ENCODE measurements at regions not wholly inside any gene's neighbourhood (a gene's known extent, or its start where the extent isn't known, plus 50 kb on each side); places are given as distances from the start of the nearest gene placed in this dataset.
"Not testable (repeated sequence)": the region's sequence is repeated elsewhere in the genome, so short reads cannot be mapped to it uniquely, and the experiment has no call there.

DNA sequence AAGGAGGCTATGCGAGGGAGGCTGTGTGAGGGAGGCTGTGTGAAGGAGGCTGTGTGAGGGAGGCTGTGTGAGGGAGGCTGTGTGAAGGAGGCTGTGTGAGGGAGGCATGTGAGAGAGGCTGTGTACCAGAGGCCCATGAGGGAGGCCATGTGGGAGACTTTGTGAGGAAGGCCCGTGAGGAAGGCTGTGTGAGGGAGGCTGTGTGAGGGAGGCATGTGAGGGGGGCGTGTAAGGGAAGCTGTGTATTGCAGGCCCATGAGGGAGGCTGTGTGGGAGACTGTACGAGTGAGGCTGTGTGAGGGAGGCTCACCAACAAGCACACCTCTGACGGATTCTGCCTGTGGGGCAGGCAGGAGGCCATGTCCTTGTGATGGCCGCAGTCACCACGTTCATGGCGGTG, 122.7 kb upstream of the RNF32 start:
- FAIRE-seq; DNase-seq (ENCODE audit: extremely low spot score, insufficient read length, low read depth): not testable (repeated sequence)

DNA sequence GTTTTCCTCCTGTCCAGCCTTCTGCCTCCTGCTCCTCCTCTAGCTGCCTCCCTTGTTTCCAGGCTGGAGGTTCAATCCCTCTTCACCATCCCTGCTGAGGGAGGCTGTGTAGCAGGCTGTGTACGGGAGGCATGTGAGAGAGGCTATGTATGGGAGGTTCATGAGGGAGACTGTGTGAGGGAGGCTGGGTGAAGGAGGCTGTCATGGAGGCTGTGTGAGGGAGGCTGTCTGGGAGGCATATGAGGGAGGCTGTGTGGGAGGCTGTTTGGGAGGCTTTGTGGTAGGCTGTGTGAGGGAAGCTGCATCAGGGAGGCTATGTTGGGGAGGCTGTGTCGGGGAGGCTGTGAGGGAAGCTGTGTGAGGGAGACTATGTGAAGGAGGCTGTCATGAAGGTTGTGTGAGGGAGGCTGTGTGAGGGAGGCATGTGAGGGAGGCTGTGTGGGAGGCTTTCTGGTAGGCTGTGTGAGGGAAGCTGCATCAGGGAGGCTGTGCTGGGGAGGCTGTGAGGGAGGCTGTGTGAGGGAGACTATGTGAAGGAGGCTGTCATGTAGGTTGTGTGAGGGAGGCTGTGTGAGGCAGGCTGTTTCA, 123.7 kb upstream of the RNF32 start:
- no peak for FAIRE-seq
- no peak for DNase-seq (ENCODE audit: extremely low spot score, insufficient read length, low read depth)

DNA sequence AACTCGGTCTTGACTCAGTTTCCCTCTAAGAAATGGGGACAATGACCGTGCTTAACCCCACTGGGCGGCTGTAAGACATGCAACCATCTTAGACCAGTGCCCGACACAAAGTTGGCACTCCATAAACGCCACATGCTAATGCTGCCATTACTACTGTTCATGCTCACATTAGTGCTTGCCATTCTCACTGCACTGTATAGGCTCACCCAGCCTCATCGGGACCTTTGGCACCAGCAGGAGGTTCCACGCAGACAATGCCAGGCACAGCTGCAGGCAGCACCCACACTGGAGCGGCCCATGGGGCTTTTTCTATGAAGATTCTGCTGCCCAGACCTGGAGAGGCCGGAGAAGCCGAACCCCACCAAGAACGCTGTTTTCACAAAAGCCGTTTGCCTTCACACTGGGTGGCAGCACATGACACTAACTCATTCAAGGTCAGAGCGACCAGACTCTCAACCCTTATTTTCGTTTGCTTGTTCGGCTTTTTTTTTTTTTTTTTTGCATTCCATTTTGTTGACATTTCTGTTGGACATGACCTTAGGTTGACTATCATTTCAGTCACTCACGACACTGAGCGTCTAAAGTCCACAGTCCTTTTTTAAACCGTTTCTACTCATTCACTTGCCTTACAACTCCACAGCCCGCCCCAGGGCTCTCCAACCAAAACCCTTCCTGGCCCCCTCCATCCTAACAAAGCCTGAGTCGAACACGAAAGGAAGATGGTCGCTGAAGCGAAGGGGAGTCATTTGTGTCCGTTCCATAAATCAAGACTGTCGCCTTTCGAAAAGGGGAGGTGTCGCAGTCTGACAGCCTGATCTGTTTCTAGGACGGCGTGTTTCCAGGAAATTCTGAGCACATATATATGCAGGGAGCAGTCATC, 124.4 kb upstream of the RNF32 start:
- no peak for FAIRE-seq
- DNase-seq (ENCODE audit: extremely low spot score, insufficient read length, low read depth) = no peak

DNA sequence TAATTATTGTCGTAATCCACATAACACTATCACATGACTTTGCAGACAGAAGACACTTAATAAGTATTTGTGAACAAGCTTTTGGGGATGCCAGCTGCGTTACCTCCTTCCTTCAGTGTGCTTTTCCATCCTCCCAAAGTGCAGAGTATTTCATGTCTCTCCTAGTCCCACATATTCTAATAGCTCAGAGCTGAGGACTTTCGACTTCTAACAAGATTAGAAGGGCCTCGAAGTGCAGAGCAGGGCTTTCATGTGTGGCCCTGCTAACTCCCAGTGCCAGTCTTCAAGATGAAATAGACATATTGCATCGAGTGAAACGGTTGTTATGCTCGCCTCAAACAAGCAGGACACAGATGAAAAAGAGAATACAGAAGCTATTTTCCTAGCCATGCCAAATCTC, 125.7 kb upstream of the RNF32 start:
- DNase-seq (ENCODE audit: extremely low spot score, insufficient read length, low read depth) = no peak
- no peak for FAIRE-seq

DNA sequence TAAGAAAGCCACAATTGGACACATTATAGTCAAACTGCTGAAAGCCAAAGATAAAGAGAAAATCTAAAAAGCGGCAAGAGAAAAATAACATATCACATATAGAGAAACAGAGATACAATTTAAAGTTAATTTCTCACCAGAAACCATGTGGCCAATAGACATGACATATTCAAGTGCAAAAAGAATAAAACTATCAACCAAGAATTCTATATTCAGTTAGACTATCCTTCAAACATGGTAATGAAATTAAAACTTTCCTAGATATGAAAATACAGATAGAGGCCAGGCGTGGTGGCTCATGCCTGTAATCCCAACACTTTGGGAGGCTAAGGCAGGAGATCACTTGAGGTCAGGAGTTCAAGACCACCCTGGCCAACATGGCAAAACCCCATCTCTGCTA, 129.1 kb upstream of the RNF32 start:
- no peak for FAIRE-seq
- no peak for DNase-seq (ENCODE audit: extremely low spot score, insufficient read length, low read depth)

DNA sequence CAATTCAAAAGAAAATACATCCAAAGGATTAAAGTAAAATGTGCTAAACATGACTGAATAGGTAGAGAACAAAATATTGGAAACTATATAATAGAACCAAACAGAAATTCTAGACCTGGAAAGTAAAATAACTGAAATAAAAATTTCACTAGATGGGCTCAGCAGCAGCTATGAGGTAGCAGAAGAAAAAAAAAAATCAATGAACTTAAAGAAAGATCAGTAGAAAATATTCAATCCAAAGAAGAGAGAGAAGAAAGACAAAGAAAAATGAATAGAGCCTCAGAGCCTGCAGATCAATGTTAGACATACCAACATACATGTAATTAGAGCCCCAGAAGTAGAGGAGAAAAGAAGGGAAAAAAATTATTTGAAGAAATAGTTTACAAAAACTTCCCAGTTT, 129.6 kb upstream of the RNF32 start:
- DNase-seq (ENCODE audit: extremely low spot score, insufficient read length, low read depth) = no peak
- FAIRE-seq = no peak

DNA sequence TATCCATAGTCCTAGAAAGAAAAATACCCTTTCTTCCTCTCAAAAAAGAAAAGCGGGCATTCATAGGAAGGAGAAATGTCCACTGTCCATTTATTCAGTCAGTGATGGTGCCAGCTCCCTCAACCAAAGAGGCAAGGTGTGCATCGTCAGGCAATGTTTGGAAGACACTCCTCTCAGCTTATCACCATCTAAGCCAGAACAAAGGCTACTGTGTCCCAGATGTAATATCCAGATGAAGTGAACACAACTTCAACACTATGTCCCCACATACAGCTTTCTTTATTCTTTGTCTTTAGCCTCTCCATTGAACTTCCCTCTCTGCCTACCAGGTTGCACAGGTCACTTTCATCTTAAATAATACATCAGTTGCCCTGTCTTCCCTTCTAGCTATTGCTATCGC, 131.4 kb upstream of the RNF32 start:
- FAIRE-seq = no peak

DNA sequence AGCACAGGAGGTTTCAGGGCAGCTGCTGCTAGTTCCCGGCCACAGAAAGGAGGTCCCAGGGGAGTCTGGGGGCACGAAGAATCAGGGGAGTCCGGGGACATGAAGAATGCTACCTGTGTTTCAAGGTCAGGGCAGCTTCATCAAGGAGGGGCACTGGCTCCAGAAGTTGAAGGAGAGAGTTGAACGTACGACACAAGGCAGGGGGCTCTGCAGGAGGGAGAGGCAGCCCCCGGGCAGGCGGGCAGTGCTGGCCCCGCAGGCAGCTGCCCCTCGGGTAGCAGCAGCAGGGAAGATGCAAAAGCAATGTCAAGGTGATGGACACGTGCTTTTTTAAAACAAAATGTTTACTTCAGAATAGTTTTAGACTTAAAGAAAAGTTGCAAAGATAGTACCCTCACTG, 134.7 kb upstream of the RNF32 start:
- no peak for DNase-seq (ENCODE audit: extremely low spot score, insufficient read length, low read depth)
- FAIRE-seq = no peak

More for the DNA sequence above, 131.4 kb upstream of the RNF32 start:
- DNase-seq (ENCODE audit: extremely low spot score, insufficient read length, low read depth) = no peak

DNA sequence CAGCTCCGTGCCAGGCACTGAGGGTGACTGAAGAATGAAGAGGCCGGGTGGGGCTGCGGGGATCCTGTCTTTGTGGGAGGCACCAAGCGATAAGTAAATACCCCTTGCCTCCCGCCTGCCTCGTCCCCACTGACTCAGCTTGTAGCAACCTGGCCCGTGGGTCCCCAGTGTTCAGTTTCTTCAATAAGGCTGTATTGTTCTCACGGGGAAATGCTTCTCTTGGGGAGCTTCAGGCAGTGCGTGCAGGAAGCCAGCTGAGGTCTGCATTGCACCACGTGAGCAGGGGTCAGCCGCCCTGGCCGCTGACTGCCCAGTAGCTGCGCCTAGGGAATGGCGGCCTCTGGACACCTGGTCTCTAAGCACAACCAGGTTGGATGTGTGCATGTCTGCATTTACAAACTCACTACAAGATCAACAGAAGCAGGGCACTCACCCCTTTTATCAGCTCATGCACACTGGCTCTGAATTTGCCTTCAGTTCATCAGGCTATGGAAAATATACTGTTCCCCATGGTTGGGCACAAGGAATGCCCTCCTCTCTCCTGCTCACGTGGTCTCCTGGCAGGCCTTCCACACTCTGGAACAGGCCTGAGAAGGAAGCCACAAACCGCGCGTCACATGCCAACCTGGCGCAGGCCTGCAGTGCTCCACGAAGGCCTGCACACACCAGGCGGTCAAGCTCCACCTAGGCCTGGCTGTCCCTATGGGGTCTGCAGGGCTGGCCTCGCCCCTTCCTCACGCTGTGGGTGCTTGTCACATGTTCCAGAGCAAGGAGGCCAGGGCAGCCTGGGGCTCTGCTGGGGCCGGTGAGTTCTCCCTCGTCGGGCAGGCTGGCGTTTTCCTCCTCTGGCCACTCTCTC, 135.7 kb upstream of the RNF32 start:
- DNase-seq (ENCODE audit: extremely low spot score, insufficient read length, low read depth) = no peak
- FAIRE-seq = no peak

DNA sequence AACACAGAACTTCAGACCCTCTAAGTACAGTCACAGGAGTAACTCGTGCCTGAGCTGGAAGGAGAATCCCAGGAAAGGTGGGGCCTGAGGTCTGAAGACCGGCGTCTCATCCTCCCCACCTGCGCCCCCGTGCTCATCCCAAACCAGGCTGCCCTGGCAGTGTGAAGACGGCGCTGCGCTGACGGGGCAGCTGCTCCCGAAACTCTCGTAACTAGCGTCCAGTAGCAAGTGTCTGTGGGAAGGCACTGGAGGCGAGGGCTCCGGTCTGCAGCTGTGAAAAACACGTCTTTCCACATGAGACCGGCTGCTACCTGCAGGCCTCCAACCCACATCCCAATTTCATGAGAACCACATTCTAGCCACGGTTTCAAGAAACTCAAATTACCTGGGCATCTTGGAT, 136.6 kb upstream of the RNF32 start:
- FAIRE-seq (no peak), DNase-seq (ENCODE audit: extremely low spot score, insufficient read length, low read depth) (no peak)

DNA sequence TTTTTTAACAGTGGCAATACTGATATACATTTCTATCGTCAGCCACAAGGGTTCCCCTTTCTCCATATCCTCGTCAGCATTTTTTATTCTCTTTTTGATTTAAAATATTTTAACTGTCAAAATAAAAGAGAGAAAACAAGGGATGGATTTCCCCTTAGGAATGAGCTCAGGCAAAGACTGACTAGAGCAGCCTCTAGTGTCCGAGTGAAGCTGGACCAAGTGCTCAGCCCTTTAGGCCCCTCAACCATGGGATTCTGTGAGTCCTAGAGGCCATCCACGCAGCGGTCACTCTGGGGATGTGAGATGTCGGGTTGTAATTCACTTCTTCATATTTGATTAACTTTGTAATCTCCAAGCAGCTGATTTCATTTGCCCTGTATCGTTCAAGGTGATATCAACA, 137.4 kb upstream of the RNF32 start:
- FAIRE-seq = no peak
- no peak for DNase-seq (ENCODE audit: extremely low spot score, insufficient read length, low read depth)

DNA sequence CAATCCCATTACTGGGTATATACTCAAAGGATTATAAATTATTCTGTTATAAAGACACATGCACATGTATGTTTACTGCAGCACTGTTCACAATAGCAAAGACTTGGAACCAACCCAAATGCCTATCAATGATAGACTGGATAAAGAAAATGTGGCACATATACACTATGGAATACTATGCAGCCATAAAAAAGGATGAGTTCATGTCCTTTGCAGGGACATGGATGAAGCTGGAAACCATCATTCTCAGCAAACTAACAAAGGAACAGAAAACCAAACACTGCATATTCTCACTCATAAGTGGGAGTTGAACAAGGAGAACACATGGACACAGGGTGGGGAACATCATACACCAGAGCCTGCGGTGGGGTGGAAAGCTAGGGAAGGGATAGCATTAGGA, 138.8 kb upstream of the RNF32 start:
- not testable (repeated sequence) for FAIRE-seq

DNA sequence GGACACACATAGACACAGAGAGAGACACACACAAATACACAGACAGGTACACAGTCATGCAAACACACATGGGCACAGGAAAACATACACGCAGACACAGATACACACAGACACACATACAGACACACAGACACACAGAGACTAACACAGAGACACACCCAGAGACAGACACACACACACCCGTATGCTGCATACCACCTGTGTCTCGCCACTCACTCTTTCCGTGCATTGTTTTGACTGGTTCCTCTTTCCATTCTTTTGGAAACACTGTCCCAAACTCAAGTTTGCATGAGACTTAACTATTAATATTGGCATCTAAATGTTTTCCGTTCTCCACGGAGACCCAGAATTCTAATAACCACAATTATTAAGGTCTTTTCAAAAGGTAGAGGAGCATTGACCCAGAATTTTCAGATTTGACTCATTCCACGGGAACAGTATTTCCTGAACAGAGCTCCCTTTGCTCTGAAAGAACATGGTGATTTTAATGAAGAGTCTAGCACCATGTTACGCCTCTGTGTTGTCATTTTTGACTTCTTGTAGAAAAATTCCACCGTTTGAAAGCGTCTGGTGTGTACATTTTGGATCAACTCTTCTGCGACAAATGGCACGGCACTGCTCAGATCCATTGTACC, 141.2 kb upstream of the RNF32 start:
- FAIRE-seq = no peak
- no peak for DNase-seq (ENCODE audit: extremely low spot score, insufficient read length, low read depth)

More for the DNA sequence above, 138.8 kb upstream of the RNF32 start:
- DNase-seq (ENCODE audit: extremely low spot score, insufficient read length, low read depth) = not testable (repeated sequence)

DNA sequence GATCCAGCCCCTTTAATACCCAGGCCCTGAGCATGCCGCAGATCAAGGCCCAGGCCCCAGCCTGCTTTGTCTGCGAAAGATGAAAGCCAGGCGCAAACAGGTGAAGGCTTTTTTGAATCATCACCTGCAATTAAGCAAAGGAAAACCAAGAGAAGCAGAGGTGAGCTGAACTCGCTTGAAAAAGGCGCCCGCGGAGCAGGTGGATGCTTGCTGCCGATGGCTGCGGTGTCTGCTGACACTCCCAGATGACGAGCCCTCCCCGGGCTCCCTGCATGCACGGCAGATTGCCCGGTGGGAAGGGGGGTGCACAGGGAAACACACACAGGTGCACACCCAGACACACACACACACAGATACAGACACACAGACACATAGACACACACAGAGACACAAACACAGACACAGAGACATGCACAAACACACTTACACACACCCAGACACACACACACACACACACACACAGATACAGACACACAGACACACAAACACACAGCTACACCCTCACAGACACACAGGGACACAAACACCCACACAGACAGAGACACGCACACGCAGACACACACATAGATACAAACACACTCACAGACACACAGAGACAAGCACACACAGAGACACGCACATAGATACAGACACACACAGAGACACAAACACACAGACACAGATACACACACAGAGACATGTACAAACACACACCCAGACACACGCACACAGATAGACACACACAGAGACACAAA, 142.6 kb upstream of the RNF32 start:
- DNase-seq (ENCODE audit: extremely low spot score, insufficient read length, low read depth) = no peak
- no peak for FAIRE-seq

DNA sequence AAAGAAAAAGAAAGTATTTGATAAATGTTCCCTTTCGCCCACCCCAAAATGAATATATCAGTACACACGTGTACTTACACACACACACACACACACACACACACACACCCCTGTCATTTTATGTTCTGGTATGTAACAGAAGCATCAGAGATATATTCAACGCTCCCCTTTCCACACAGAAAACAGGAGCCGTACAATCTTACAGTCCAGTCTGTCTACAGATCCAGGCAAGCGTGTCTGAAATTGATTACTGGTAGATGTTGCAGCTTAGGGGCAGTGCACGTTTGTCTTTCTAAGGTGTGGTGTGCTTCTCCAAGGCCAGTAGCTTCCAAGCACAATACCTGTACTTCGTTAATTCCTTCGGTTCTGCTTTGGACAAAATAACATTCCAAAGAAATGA, 143.7 kb upstream of the RNF32 start:
- FAIRE-seq (no peak), DNase-seq (ENCODE audit: extremely low spot score, insufficient read length, low read depth) (no peak)

DNA sequence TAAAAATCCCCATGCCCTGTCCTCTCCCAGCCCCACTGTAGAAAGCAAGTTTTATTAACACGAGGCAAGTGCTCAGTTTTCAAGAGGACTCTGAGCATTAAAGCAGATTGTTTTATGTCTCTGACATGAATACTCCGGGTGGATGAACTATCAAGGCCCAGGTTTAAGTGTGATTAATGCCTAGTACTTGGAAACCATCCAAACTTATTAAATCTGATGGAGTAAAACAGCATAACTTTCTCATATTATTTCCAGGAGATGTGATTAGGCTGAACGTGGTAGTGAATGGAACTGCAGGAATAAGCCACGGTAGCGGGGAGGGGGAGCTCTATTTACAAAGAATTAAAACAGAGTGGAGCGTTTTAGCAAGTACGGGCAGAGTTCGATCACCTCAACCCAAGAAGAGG, 144.2 kb upstream of the RNF32 start:
- FAIRE-seq (no peak), DNase-seq (ENCODE audit: extremely low spot score, insufficient read length, low read depth) (no peak)

DNA sequence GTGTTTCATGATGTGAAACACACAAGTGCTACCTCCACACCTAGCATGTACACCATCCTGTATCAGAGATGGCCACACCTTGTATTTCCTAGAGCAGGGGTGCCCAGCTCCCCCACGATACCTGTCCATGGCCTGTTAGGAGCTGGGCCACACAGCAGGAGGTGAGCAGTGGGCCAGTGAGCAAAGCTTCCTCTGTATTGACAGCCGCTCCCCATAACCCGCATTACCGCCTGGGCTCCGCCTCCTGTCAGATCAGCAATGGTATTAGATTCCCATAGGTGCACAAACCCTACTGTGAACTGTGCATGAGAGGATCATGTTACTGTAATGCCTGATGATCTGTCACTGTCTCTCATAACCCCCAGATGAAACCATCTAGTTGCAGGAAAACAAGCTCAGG, 145.6 kb upstream of the RNF32 start:
- FAIRE-seq (no peak), DNase-seq (ENCODE audit: extremely low spot score, insufficient read length, low read depth) (no peak)

DNA sequence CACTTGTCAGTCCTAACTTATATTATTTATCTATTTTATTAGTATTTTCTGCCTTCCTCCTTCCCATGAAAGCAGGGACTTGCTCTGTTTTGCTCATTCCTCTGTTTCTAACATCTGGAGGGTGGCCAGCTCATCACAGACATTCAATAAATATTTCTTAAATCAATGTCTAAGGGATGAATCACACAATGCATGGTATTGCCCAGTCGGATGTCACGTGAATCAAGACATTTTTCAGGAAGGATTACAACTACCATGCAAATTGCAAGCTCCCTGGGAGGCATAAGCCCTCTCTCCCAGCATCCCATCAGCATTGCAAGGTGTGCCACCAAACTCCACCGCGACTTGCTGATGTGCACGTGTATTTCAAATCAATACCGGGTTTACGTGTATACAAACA, 146.6 kb upstream of the RNF32 start:
- DNase-seq (ENCODE audit: extremely low spot score, insufficient read length, low read depth) (no peak), FAIRE-seq (no peak)

DNA sequence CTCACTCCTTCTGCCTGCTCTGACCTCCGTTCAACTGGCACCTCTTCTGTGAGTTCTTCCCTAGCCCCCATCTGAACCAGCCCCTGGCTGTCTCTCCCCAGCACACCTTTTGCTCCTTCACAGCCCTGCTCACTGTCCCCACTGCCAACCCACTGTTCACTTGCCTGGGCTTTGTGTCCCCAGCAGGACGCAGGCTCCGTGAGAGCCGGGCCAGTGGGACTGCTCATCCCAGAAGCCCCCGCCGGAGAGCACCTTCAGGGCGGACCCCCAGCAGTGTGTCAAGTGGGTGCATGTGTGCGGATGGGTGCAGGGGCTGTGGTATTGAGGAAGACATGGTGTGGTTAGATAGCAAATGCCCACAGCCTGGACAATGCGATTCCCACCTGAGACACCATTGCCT, 148.4 kb upstream of the RNF32 start:
- no peak for FAIRE-seq

DNA sequence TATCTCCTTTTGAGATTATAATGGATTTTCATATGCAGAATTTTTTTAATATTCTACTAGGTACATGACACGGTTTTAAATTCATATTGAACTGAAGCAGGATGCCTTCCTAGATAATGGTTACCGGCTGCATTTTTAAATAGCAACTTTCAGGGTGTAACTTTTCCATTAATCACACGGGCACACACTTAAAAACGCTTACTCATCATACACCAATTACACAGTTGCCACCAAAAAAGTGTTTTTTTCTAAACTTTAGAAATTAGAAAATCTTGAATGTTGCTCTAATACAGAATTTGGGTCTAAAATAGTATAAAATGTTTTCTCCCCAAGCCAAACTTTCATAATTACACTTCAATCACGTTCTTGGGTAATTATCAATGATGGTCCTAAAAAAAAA, 149.1 kb upstream of the RNF32 start:
- FAIRE-seq = no peak

More for the DNA sequence above, 148.4 kb upstream of the RNF32 start:
- no peak for DNase-seq (ENCODE audit: extremely low spot score, insufficient read length, low read depth)

More for the DNA sequence above, 149.1 kb upstream of the RNF32 start:
- no peak for DNase-seq (ENCODE audit: extremely low spot score, insufficient read length, low read depth)

Measured in GM18507 (cell line).